GM18505 (cell line): ENCODE measurements at regions not wholly inside any gene's neighbourhood (a gene's known extent, or its start where the extent isn't known, plus 50 kb on each side); places are given as distances from the start of the nearest gene placed in this dataset.
"Not testable (repeated sequence)": the region's sequence is repeated elsewhere in the genome, so short reads cannot be mapped to it uniquely, and the experiment has no call there.

Experiments used
- ATAC-seq: cut with Tn5 transposase; IDR thresholded peaks from one replicate; pipeline ENCODE4 v1.9.1; 2021; ENCODE audit not compliant: unreplicated experiment
- POLR2A ChIP-seq: IDR thresholded peaks from 4 replicates; pipeline ENCODE4 v1.6.1; 2011; ENCODE audit warnings: borderline replicate concordance; ENCODE audit not compliant: insufficient read depth, insufficient read length; ENCODE audit errors: extremely low read depth

GRCh38 chr12:72723732-72724131, 451.6 kb downstream of the TRHDE start:
- TF ChIP-seq POLR2A, result no peak
- ATAC-seq, result no peak

DNA sequence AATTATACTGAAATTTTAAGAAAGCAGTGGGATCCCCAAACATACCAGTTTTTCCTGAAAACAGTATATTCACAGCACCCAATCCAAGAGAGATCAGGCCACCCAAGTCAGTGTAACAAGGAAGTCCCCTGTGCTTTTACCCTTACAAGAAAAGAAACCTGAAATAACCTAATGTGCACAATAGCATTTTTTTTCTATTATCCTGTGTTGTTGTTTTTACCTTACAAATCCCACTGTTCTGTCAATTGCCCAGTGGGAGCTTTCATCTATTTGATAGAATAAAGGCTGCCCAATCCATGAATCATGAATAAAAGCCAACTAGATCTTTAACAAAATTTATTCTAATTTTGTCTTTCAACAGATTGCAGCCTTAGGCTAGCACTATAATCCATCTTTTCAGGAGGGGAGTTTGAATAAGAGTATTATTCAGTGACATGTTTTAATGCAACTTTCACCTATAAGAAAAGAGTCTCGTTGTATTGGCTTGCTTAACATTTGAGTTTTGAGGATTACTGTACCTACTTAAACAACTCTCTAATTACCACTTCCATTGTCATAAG, 457.4 kb downstream of the TRHDE start:
- no peak for ATAC-seq
- no peak for TF ChIP-seq POLR2A

DNA sequence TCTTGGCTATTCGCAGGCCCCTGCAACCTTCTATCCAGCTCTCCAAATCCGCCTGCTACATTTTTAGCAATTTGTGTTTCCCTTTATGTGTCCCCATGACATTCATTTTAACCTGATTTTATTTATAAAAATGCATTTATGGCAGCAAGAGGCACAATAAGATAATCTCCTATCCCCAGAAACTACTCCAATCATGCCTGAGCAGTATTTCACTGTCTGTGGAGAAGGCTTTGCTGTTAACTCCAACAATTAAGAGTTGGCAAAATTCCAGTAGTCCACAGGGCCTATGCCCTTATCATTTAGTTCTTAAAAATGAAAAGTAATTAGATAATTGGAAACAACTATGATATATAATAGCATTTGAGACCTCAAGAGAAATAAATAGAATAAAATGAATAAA, 462.4 kb downstream of the TRHDE start:
- TF ChIP-seq POLR2A, result no peak
- no peak for ATAC-seq

DNA sequence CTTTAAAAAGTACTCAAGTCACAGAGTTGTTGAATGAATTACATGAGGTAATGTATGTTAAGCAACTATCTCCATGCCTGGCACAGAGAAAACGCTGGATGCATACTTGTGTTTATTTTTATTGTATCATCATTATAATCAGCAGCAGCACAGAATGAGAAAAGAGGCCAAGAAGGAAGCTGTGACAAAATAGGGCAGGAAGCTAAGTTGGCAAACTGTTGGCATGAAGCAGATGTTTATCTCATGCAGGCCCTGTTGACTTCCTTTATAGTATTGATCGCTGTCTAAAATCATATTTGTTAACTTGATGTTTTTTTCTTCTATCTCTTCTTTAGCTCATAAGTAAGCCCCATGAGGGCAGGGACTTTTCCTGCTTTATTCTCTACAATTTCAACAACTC, 466.6 kb downstream of the TRHDE start:
- ATAC-seq, result no peak
- TF ChIP-seq POLR2A, result no peak

GRCh38 chr12:72740064-72740463, 467.9 kb downstream of the TRHDE start:
- TF ChIP-seq POLR2A, result no peak
- no peak for ATAC-seq

GRCh38 chr12:72742568-72742967, 470.4 kb downstream of the TRHDE start:
- TF ChIP-seq POLR2A, result no peak
- no peak for ATAC-seq

DNA sequence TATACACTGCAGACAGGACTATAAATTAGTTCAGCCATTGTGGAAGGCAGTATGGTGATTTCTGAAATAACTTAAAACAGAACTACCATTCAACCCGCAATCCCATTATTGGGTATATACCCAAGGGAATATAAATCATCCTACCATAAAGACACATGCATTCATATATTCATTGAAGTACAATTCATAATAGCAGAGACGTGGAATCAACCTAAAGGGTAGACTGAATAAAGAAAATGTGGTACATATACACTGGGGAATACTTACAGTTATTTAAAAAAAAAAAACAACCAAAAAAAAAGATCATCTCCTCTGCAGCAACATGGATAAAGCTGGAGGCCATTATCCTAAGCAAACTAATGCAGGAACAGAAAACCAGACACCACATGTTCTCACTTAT, 473.9 kb downstream of the TRHDE start:
- TF ChIP-seq POLR2A, result no peak
- no peak for ATAC-seq

DNA sequence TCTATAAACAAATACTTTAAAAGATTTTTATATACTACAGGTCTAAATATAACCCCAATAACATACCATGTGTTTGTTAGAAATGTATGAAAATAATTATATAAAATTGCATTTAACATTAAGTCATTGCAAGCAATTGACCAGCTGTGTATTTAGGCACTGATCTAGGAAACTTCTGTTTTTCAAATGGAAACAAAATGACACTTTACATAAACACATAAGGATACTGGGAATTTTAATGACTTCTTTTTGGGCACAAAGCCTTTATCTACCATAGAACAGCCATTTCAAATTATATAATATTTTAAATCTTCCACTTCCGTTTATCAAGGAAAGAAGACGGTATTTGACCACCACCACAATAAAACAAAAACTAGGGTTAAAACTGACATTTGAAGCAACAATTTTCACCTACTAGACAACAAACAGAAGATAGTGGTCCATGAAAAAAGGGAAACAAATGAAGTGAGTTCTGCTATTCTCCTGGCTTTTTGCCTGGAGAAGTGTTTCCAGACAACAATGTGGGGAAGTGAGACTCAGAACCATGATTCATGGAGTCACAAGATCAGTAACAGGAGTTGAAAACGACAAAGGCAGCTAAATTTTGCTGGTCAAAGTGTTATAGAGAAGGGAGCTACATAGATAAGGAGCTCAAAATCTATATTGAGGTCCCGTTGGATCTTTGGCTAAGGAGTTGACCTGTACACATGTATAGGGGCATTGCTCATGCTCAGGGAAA, 475.1 kb downstream of the TRHDE start:
- no peak for TF ChIP-seq POLR2A
- no peak for ATAC-seq

- TF ChIP-seq POLR2A, result no peak
- no peak for ATAC-seq
Observed at GRCh38 chr12:72748971-72749370, 476.8 kb downstream of the TRHDE start.

DNA sequence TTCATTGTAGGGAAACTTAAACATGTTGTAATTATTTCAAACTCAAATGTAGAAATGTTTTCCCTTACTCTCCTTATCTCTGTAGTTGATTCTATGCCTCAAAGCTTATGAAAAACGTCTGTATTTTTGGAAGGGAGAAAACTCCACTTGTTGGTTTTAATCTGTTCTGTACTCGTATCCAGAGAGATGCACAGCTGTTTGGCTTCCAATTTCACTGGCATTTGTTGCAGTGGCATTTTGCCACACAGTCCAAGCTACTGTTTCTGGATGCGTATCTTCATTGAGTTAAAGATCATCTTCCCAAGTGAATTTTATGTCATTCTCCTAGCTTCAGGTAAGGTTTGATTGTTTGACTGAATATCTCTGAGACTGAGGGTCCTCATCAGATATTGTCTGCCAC, 481.4 kb downstream of the TRHDE start:
- TF ChIP-seq POLR2A, result no peak
- no peak for ATAC-seq

DNA sequence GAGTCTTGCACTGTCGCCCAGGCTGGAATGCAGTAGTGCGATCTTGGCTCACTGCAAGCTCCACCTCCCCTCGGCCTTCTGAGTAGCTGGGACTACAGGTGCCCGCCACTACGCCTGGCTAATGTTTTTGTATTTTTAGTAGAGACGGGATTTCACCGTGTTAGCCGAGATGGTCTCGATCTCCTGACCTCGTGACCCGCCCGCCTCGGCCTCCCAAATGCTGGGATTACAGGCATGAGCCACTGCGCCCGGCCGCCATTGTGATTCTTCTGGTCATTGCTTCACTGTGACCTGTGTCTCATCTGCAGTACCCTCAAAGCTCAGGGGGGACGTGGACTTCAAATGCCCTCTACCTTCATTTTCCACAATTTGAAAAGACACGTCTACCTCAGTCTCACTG, 481.9 kb downstream of the TRHDE start:
- ATAC-seq, result not testable (repeated sequence)

GRCh38 chr12:72766517-72766916, 494.3 kb downstream of the TRHDE start:
- no peak for TF ChIP-seq POLR2A
- no peak for ATAC-seq

- TF ChIP-seq POLR2A, result no peak
- ATAC-seq, result no peak
Observed at GRCh38 chr12:72774023-72774422, 501.9 kb downstream of the TRHDE start.

- no peak for TF ChIP-seq POLR2A
- ATAC-seq, result no peak
Observed at GRCh38 chr12:72777806-72778205, 505.6 kb downstream of the TRHDE start.

DNA sequence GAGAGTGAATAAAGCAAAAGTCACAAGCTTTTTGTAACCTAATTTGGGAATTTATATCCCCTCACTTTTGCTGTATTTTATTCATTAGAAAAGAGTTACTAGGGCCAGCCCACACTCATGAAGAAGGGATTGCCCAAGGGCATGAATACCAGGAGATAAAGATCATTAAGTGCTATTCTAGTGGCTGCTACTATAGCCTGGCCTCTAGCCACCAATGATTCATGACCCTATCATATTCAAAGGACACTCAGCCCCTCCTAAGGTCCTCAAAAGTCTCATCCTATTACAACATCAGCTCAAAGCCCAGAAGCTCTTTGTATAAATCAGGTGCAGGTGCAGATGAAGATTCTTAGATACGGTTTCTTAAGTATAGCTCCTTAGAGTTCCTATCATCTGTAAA, 518.1 kb downstream of the TRHDE start:
- ATAC-seq, result no peak
- no peak for TF ChIP-seq POLR2A
